ENCODE measurements at regions not wholly inside any gene's neighbourhood (a gene's known extent, or its start where the extent isn't known, plus 50 kb on each side); places are given as distances from the start of the nearest gene placed in this dataset.

DNA sequence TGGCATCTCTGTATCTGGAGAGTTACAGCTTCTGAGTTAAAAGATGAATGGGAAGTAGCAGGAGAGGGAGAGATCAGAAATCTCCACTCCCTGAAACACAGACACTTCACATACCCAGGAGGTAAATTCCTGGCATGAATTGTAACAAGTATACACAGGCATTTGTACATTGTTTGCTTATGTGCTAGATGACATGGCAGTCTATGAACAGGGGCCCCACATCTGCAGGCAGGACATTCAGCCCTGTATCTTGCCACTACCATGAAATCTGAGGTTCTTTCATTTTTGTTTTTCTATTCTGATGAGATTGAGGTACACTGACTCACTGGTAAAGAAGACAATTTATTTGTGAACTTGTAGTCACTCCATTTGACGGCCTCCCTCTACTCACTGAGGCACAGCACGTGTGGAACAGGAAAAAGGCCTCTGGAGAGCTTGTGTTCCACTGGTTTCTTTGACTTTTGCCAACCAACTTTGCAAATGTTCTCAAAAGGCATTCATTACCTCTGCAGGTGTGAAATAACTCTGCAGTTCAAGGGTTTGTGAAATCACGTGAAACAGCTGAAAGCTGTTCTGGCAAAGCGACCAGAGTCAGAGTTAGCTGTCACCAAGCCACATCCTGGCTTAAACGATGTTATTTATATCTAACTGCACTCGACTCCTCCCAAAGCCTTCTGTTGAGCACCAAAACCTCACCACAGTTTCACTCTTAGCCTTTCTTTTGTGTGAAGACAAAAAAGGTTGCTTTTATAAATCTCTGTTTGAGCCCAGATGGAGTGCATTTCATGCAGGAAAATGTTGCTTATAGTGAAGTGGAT lies 401.3 kb upstream of the CFAP20DC start:
- TF ChIP-seq, protein P1, sequence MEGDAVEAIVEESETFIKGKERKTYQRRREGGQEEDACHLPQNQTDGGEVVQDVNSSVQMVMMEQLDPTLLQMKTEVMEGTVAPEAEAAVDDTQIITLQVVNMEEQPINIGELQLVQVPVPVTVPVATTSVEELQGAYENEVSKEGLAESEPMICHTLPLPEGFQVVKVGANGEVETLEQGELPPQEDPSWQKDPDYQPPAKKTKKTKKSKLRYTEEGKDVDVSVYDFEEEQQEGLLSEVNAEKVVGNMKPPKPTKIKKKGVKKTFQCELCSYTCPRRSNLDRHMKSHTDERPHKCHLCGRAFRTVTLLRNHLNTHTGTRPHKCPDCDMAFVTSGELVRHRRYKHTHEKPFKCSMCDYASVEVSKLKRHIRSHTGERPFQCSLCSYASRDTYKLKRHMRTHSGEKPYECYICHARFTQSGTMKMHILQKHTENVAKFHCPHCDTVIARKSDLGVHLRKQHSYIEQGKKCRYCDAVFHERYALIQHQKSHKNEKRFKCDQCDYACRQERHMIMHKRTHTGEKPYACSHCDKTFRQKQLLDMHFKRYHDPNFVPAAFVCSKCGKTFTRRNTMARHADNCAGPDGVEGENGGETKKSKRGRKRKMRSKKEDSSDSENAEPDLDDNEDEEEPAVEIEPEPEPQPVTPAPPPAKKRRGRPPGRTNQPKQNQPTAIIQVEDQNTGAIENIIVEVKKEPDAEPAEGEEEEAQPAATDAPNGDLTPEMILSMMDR (IDR thresholded peaks at IDR 0.05; ENCODE audit: low read depth, low read length): no peak
- no peak overlapping the region for H3K4me3 ChIP-seq (ENCODE audit: low read depth, low read length)

DNA sequence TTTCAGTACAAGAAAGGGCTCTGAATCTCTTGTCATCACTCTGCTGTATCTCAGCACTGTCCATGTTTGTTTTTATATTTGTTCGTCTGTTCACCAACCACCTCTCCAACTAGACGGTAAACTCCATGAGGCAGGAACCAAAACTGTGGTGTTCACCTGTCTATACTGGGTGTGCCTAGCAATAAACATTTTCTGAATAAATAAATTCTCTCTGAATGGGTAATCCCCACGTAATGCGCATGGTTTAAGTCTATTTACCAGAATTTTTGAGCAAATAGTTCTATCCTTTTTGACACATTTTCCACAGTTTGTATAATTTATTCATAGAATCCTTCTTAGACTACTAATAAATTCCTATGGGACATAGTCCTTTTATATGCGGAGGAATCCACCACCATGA lies 400.6 kb upstream of the CFAP20DC start:
- H3K4me3 ChIP-seq (ENCODE audit: low read depth, low read length): no peak overlapping the region
- TF ChIP-seq, protein P1 (IDR thresholded peaks at IDR 0.05; ENCODE audit: low read depth, low read length): no peak

DNA sequence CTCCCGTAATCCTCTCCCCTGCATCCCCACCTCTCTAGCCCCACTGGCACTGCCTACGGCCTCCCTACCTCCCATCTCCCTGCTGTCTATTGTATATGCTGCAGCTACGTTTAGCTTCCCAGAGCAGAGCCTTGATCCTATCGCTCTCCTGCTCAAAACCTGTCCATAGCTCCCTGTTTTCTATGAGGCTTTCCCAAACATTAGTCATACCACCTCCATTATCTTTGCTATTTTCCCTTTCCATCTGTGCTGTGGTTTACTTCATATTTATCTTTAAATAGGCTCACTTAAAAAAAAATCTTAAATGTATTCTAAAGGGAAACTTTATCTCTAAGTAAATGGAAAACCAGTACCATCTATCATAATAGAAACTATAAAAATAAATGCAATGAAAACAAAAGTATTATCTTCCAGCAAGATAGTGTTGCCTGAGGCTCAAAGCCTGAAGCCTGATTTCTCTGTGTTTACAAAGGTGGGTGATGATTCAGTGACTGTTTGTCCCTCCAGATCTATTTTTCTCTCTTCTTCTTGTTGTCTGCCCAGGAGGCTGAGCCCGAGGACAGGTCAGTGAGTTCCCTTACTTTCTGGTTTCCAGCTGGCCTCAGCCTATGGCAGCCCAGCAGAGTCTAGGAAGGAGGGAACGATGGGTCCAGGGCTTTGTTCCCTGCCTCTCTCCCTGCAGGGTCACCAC lies 397.1 kb upstream of the CFAP20DC start:
- TF ChIP-seq, protein P1 (IDR thresholded peaks at IDR 0.05; ENCODE audit: low read depth, low read length): no peak
- no peak overlapping the region for H3K4me3 ChIP-seq (ENCODE audit: low read depth, low read length)

DNA sequence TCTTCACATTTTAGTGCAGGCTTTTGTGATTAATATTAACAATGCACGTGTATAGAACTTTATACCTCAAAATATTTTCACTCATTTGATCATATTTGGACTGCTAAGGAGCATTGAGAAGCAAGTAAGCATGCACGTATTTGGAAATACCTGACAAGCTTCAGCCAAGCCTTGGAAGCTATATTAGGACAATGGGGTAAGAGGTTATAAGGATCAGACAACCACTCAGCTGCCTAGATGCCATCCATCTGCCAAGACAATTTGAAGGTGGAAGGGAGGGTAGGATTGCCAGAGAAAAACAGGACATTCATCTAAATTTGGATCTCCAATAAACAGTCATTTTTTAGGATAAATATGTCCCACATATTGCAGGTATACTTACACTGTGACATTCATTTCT lies 394.9 kb upstream of the CFAP20DC start:
- no peak overlapping the region for H3K4me3 ChIP-seq (ENCODE audit: low read depth, low read length)
- TF ChIP-seq, protein P1 (IDR thresholded peaks at IDR 0.05; ENCODE audit: low read depth, low read length): no peak

DNA sequence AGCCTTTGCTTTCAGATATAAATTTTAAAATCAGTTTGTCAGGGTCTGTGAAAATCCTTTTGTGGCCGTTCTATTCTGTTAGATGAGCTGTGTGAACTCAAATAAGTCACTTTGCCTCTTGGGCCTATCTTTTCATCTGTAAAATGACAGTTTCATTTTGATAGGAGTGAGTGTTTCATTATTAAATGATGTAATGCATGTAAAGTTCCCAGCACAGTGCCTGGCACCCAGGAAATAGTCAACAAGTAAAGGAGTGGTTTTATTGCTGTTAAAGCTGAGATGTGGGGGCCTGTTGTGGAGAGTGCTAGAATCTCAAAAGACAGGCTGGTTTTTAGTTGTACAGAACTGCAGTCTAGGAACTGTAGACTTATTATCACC lies 394.5 kb upstream of the CFAP20DC start:
- TF ChIP-seq, protein P1 (IDR thresholded peaks at IDR 0.05; ENCODE audit: low read depth, low read length): no peak
- H3K4me3 ChIP-seq (ENCODE audit: low read depth, low read length): no peak overlapping the region

DNA sequence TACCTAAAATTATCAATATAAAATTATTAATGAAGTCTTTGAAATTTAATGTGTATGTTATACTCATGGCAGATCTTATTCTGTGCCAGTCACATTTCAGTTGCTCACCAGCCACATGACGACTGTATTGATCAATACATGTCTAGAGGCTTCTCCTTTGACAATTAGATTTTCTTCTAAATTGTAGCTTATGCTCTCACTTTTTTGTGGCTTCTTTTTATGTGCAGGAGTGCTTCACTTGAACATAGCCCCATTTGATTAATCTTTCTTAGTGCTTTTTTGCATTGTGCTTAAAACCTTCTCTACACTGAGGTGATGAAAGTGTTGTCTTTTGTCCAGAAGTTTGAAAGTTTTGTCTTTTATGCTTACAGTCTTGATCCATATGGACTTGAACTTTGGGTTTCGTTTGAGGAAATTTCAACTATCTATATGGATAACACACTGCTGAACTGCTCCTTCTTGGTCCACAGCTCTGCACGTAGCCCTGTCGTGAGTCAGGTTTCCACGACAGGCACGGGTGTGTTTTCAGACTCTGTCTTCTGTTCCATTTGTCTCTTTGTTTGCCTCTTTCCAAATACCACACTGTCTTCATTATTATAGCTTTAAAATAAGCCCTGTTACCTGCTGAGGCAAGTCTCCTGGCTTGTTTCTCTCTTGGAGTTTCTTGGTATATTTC lies 393.9 kb upstream of the CFAP20DC start:
- H3K4me3 ChIP-seq (ENCODE audit: low read depth, low read length): no peak overlapping the region
- TF ChIP-seq, protein P1 (IDR thresholded peaks at IDR 0.05; ENCODE audit: low read depth, low read length): no peak

DNA sequence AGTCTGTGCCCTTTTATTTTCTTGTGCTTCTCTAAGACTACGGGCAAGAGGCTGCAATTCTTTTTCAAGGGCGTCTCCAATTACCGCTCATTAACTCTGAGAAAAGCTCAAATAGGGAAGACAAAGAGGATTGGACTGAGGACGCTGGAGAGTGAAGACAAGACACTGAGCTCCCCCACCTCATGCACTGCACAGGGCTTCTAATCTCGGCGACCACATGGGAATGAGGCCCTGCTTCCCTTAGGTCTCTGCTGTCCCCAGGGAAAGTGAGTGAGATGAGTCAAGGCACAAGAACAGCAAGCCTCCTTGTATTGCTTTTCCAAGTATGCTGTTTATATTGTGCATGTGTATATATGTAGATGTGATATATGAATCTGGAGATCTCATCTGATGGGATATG lies 392.2 kb upstream of the CFAP20DC start:
- TF ChIP-seq, protein P1 (IDR thresholded peaks at IDR 0.05; ENCODE audit: low read depth, low read length): no peak
- no peak overlapping the region for H3K4me3 ChIP-seq (ENCODE audit: low read depth, low read length)

Data from WI38 (cell line).